Left ventricle myocardium superior (tissue), 1 donor: ENCODE measurements at regions not wholly inside any gene's neighbourhood (a gene's known extent, or its start where the extent isn't known, plus 50 kb on each side); places are given as distances from the start of the nearest gene placed in this dataset.

Source experiments
- ATAC-seq: fragments of 200-7000 bp; cut with Tn5 transposase; one replicate; pipeline ENCODE4 v1.9.1; 2020; ENCODE audit warnings: mild to moderate bottlenecking, moderate library complexity
- DNase-seq: peaks from one replicate; pipeline ENCODE4 v3.0.0-alpha.2; 2020
- intact Hi-C: fragments of 100-400 bp; cut with micrococcal nuclease; formaldehyde crosslinking; loops from one replicate; pipeline ENCODE4 v1.11.0; 2022
- donor health status: DM: no; HTN: yes; CAD: no; lungs with severe emphysema.

DNA sequence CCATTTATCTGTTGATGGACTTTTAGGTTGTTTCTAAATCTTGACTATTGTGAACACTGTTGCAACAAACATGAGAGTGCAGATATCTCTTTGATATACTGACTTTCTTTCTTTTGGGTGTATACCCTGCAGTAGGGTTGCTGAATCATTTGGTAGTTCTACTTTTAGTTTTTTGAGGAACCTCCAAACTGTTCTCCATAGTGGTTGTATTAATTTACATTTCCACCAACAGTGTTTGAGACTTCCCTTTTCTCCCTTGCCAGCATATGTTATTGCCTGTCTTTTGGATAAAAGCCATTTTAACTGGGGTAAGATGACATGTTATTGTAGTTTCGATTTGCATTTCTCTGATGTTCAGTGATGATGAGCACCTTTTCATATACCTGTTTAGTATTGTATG, 330.0 kb downstream of the DDX10 start:
- intact Hi-C loops = no loop called here
- ATAC-seq (no peak), DNase-seq (no peak)

GRCh38 chr11:108997826-108998225, 333.0 kb downstream of the DDX10 start:
- ATAC-seq = no peak
- no peak for DNase-seq
- intact Hi-C loops = no loop called here

DNA sequence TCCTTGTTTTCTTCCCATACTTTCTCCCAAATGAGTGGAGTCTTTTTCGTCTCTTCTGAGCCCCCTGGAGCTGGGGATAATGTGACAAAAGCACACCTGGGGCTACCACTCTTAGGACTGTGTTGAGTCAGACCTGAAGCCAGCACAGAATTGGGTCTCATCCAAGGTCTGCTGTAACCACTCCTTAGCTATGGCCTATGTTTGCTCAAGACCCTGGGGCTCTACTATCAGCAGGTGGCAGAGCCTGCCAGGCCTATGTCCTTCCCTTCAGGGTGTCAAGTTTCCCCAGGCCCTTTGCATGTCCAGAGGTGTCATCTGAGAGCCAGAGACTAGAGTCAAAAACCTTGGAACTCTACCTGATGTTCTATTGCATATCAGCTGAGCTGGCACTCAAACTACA, 335.7 kb downstream of the DDX10 start:
- intact Hi-C loops = no loop called here
- DNase-seq (no peak), ATAC-seq (no peak)

- DNase-seq = no peak
- ATAC-seq = no peak
- intact Hi-C loops = no loop called here
These were observed 336.7 kb downstream of the DDX10 start for GRCh38 chr11:109001585-109001984.

GRCh38 chr11:109012991-109013390, 348.1 kb downstream of the DDX10 start:
- no peak for ATAC-seq
- intact Hi-C loops = no loop called here
- no peak for DNase-seq

DNA sequence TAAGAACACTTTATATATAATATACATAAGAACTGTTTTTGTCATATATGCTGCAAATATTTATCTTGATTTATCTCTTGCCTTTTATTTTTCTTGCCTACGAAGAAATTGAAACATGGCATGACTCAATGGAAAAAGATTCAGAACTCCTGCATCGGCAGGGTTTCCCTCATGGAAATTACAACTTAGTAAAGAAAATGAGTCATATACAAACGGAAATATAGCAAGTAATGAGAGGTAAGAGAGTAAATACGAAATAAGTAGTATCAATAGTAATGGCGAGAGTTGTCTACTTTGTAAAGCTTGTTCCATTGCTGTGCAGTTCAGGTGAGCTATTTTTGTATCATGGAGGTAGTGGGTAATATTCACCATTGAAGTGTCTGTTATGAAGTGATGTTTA, 350.4 kb downstream of the DDX10 start:
- ATAC-seq (no peak), DNase-seq (no peak)
- intact Hi-C loops = no loop called here

- ATAC-seq (no peak), DNase-seq (no peak)
- intact Hi-C loops = no loop called here
These were observed 351.9 kb downstream of the DDX10 start for GRCh38 chr11:109016724-109017123.

DNA sequence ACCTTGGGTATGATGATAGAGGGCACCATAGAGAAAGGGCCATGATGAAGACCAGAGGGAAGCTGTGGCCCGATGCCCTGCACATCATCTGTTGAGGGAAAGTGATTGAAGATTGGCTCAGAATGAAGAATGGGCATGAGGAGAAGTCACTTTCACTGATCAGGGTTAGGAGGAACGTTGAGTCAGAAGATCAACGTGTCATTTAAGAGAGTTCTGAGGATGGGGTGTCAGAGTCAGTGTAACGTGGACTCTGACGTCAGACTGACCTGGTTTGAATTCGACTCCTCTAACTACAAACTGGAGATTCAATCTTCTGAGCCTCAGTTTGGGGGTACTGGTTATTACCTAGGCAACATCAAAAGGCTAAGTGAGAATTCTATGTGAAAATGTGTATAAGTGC, 352.6 kb downstream of the DDX10 start:
- intact Hi-C loops = no loop called here
- DNase-seq = no peak
- no peak for ATAC-seq

GRCh38 chr11:109018639-109019038, 353.8 kb downstream of the DDX10 start:
- ATAC-seq (no peak), DNase-seq (no peak)
- intact Hi-C loops = no loop called here

DNA sequence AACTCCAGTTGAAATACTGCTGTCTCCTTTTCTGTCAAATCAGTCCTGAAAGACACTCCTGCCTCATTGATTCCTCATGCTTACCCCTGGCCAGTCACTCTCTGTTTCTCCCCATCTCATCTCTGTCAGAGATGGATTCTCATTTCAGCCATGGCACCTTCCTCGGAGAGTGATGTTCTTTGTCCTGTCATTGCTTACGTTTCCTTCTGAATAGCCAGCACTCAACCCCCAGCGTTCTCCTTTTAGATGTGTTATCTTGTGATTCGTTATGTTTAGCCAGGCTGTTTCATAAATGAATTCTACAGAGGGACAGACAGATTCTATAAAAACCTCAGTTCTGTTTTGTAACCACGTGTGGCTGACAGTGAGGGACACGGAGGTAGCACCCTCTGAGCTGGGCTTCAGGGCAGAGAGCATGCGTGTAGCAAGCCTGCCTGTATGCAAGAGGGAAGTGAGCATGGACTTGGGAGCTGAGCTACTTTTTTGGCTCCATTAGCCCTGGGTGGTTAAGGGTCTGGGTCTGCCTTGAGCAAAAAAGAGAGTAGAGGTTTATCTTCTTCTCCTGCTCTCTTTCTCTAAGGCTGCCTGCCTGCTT, 354.6 kb downstream of the DDX10 start:
- intact Hi-C loops = no loop called here
- ATAC-seq = no peak
- no peak for DNase-seq

DNA sequence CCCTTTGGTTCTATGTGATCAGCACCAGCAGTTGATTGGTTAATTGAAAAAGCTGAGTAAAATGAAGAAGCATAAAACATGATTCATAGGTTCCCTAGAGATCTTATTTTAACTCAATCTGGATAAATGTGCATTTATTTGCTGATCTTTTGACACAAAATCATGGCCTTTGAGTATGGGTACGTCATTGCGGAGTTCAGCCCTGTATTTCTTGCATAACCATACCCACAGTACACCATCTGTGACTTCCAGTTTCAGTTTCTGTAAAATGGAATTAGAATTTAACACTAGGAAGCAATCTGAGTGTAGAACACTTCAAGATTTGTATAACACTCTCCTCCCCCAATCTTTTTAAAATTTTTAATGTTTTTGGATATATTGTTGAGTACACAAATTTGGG, 358.2 kb downstream of the DDX10 start:
- no peak for ATAC-seq
- no peak for DNase-seq
- intact Hi-C loops = no loop called here

DNA sequence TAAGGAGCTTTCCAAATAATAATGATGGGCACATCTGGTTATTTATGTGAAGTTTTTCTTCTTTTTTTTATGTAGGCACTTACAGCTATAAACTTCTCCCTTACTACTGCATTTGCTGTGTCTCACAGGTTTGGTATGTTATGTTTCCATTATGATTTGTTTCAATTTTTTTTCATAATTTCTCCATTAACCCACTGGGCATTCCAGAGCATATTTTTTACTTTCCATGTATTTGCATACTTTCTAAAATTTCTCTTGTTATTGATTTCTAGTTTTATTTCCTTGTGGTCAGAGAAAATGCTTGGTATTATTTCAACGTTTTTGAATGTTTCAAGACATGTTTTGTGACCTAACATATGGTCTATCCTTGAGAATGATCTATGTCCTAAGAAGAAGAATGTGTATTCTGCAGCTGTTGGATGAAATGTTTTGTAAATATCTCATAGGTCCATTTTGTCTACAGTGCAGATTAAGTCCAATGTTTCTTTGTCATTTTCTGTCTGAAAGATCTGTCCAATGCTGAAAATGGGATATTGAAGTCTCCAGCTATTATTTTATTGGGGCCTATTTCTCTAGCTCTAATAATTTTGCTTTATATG, 362.1 kb downstream of the DDX10 start:
- intact Hi-C loops = no loop called here
- DNase-seq (no peak), ATAC-seq (no peak)

- DNase-seq (no peak), ATAC-seq (no peak)
- intact Hi-C loops = no loop called here
These were observed 363.0 kb downstream of the DDX10 start for GRCh38 chr11:109027851-109028250.

GRCh38 chr11:109029927-109030326, 365.1 kb downstream of the DDX10 start:
- DNase-seq (no peak), ATAC-seq (no peak)
- intact Hi-C loops = no loop called here

DNA sequence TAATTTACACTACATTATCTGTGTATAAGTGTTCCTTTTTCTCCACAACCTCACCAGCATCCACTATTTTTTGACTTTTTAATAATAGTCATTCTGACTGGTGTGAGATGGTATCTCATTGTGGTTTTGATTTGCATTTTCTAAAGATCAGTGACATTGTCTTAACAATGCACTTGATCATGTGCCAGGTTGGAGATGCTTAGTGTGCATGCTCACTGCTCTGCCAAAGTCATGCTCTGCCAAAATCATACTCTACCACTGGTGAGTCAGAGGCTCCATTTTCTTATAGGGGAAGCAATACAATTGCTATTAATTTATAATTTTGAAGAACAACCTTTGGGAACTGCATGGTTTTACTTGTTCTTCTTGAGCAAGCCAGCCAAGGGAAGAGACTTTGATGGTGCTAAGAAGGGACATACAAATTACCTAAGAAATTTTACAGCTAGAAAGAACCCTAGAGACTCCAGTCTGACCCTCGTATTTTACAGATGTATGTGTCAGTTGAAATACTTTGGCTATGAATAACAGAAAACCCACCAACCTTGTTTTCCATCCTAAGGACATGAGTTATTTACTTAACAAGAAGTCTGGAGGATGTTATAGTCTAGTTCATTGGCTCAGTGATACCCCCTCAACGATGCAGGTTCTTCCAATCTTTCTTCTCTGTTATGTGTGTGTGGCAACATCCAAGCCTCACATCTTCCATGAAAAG, 368.9 kb downstream of the DDX10 start:
- intact Hi-C loops = no loop called here
- DNase-seq (no peak), ATAC-seq (no peak)

- intact Hi-C loops = no loop called here
- DNase-seq (no peak), ATAC-seq (no peak)
These were observed 369.4 kb downstream of the DDX10 start for GRCh38 chr11:109034339-109034696.

DNA sequence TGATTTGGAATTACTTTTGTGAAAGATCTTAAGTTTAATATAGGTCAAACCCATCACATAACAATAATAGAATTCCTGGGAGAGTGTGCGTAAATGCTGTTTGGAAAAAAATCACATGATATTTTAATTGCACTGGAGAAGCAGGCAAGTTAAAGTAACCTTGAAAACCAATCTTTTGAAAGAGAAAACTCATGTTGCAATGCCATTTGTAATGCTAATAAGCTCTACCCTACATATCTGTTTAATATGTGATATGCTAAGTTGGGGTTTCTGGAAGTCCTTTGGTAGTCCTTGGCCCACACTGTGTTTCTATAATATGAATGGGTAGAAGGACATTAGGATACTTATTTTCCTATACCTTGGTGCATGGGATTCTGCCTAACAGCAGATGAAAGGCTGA, 370.4 kb downstream of the DDX10 start:
- DNase-seq (no peak), ATAC-seq (no peak)
- intact Hi-C loops = no loop called here

DNA sequence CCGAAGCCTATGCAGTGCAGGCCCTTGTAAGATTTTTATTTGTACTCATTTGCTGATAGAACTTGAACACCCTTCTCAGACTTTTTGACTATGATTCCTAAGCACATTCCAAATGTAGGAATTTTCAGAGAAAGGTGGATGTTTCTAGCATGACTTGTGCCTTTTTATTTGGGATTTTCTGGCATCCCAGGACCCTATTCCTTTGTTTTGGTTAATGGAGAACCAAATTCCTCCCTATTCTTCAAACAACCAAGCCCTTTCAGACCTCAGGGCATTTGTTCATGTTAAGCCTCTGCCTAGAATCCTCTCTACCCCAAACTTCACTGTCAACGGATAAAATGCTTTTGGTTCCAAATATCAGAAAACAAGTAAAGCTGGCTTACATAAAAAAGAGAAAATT, 371.1 kb downstream of the DDX10 start:
- DNase-seq = no peak
- no peak for ATAC-seq
- intact Hi-C loops = no loop called here

DNA sequence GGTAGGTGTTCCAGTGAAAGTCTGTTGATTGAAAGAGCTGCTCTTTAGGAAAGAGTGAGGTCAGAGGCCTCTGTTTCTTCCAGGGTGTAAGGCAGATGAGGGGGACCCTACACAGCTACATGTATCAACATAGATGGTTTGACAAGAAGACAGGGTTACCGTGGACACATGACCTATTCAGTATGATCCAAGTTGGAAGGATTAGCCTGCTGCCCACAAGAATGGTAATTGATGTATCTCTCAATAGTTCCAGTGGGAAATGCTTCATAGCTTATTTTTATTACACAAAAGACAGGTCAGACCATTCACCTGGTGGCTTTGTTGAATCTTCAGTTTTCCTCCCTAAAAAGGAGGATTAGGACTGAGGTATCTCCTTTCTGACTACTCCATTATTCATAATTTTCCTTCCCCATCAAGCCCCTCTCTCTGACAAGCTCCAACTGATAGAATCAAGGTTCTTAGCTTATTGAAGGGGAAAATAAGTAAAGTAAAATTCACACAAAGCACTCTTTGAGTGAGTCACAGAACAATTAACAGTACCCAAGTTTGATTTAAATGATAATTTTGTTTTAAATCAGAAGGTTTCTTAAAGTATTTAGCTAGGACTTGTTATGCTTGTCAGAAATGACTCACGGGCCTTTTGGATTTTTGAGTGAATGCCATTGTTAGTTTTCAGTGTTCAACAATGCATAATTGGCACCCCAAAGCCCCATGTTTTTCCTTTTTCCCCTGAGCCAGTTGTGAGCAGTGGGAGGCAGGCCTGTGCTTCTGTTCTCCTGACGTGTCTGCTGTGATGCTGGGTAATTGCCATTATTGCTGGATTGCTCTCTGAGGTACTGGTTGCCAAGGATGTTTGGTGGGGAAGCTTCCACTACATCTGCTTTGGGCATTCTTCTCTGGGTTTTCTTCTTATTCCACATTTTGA, 373.2 kb downstream of the DDX10 start:
- intact Hi-C loops = no loop called here
- ATAC-seq (peak; percentile 14), DNase-seq (no peak)

GRCh38 chr11:109039611-109040010, 374.7 kb downstream of the DDX10 start:
- no peak for ATAC-seq
- DNase-seq = no peak
- intact Hi-C loops = no loop called here
